H1 (cell line): ENCODE measurements at regions not wholly inside any gene's neighbourhood (a gene's known extent, or its start where the extent isn't known, plus 50 kb on each side); places are given as distances from the start of the nearest gene placed in this dataset.

Experiments used
- CTCF ChIA-PET: fragments of 300-600 bp; sonication (Branson Sonifier 250); formaldehyde crosslinking; loops from one replicate; lab custom pipeline; 2021; ENCODE audit not compliant: partially characterized antibody; lab: Charles Lee
- POLR2A ChIA-PET: fragments of 300-600 bp; sonication (Branson Sonifier 250); formaldehyde crosslinking; loops from one replicate; lab custom pipeline; 2021; ENCODE audit warnings: inconsistent platforms; ENCODE audit not compliant: partially characterized antibody; lab: Charles Lee
- DNase-seq, 2 experiments: peaks; one replicate each; pipeline versions ENCODE4 v3.0.0 to v3.0.0-alpha.2; 2010 to 2022; ENCODE audit warnings: low spot score in 2 of 2, low read depth in 1 of 2, mixed read lengths in 1 of 2
- FAIRE-seq: peaks from 2 replicates; lab custom pipeline; 2011; peaks lifted over from hg19 to GRCh38; lab: Jason Lieb, UNC
- H2AFZ ChIP-seq: 2 replicates; pipeline ENCODE4 v1.8.1; 2012; ENCODE audit warnings: low read length, inconsistent platforms
- H2AK5ac ChIP-seq: 2 replicates; pipeline ENCODE4 v1.6.1; 2013; ENCODE audit warnings: low read depth, low read length
- H2BK120ac ChIP-seq: replicated peaks from 2 replicates; pipeline ENCODE3; 2013; ENCODE audit warnings: low read depth, low read length, inconsistent platforms
- H2BK12ac ChIP-seq: 2 replicates; pipeline ENCODE4 v1.6.1; 2013; ENCODE audit warnings: low read depth, low read length
- H2BK15ac ChIP-seq: 2 replicates; pipeline ENCODE4 v1.6.1; 2013; ENCODE audit warnings: low read length
- H2BK20ac ChIP-seq: 2 replicates; pipeline ENCODE4 v1.6.1; 2013; ENCODE audit warnings: low read length
- H2BK5ac ChIP-seq: 2 replicates; pipeline ENCODE4 v1.6.1; 2013; ENCODE audit warnings: low read depth, low read length
- H3K14ac ChIP-seq: 2 replicates; pipeline ENCODE4 v1.6.1; 2013; ENCODE audit warnings: inconsistent platforms; ENCODE audit not compliant: insufficient read length
- H3K18ac ChIP-seq: 2 replicates; pipeline ENCODE4 v1.6.1; 2013; ENCODE audit warnings: low read length; ENCODE audit errors: extremely low read depth
- H3K23ac ChIP-seq: 2 replicates; pipeline ENCODE4 v1.6.1; 2013; ENCODE audit warnings: inconsistent platforms; ENCODE audit not compliant: insufficient read length
- H3K23me2 ChIP-seq: 2 replicates; pipeline ENCODE4 v1.6.1; 2013; ENCODE audit warnings: low read depth, low read length
- H3K27ac ChIP-seq: 2 replicates; pipeline ENCODE4 v1.6.1; 2011; ENCODE audit warnings: low read depth, low read length, inconsistent platforms
- H3K27me3 ChIP-seq, 4 experiments: replicated peaks in 1 of 4; 1 replicate in 1 of 4; 2 replicates in 3 of 4; pipeline versions ENCODE4 v1.6.1 to v1.8.1; 2011 to 2013; ENCODE audit warnings: low read length in 3 of 4, mild to moderate bottlenecking in 3 of 4, inconsistent platforms in 2 of 4, mixed read lengths in 2 of 4, moderate library complexity in 1 of 4; ENCODE audit not compliant: control insufficient read depth in 3 of 4, insufficient read depth in 3 of 4; ENCODE audit errors: extremely low read depth in 1 of 4
- H3K36me3 ChIP-seq, 4 experiments: 2 replicates each; pipeline versions ENCODE4 v1.6.1 to v1.8.1; 2011 to 2013; ENCODE audit warnings: mild to moderate bottlenecking in 4 of 4, low read length in 3 of 4, moderate library complexity in 2 of 4, control low read depth in 1 of 4, inconsistent platforms in 1 of 4; ENCODE audit not compliant: insufficient read depth in 4 of 4, control insufficient read depth in 2 of 4
- H3K4ac ChIP-seq: replicated peaks from 2 replicates; pipeline ENCODE3; 2013; ENCODE audit warnings: low read length, low read depth, mixed read lengths, inconsistent platforms; ENCODE audit not compliant: insufficient read length
- H3K4me1 ChIP-seq, 4 experiments: replicated peaks in 1 of 4; 1 replicate in 1 of 4; 2 replicates in 3 of 4; pipeline versions ENCODE4 v1.6.1 to v1.8.1; 2011 to 2013; ENCODE audit warnings: low read length in 3 of 4, inconsistent platforms in 2 of 4, mixed read lengths in 1 of 4; ENCODE audit not compliant: insufficient read depth in 4 of 4, control insufficient read depth in 3 of 4
- H3K4me2 ChIP-seq, 2 experiments: 2 replicates each; pipeline versions ENCODE4 v1.6.1 to v1.8.1; 2011 to 2013; ENCODE audit warnings: low read depth in 2 of 2, low read length in 2 of 2, control low read depth in 1 of 2, inconsistent platforms in 1 of 2, mild to moderate bottlenecking in 1 of 2; ENCODE audit not compliant: insufficient read depth in 1 of 2
- H3K4me3 ChIP-seq, 4 experiments: fragments of 200-600, 300-600 bp in 1 of 4; sonication (generic), shearing (Covaris generic), sonication (Bioruptor Twin) in 1 of 4; 2 replicates each; pipeline versions ENCODE4 v1.5.1 to v1.8.1; 2011 to 2016; ENCODE audit warnings: low read length in 4 of 4, low read depth in 3 of 4, control low read depth in 2 of 4, inconsistent platforms in 2 of 4, mild to moderate bottlenecking in 2 of 4, mixed read lengths in 1 of 4, moderate library complexity in 1 of 4; ENCODE audit not compliant: insufficient read depth in 2 of 4; ENCODE audit errors: extremely low read depth in 1 of 4
- H3K56ac ChIP-seq: replicated peaks from 2 replicates; pipeline ENCODE3; 2013; ENCODE audit warnings: low read depth, mild to moderate bottlenecking, mixed read lengths, low read length, inconsistent platforms; ENCODE audit not compliant: insufficient read length
- H3K79me1 ChIP-seq: 2 replicates; pipeline ENCODE4 v1.6.1; 2013; ENCODE audit warnings: low read depth, low read length, control low read depth
- H3K79me2 ChIP-seq, 2 experiments: 2 replicates each; pipeline versions ENCODE4 v1.6.1 to v1.8.1; 2012 to 2013; ENCODE audit warnings: low read length in 2 of 2, mild to moderate bottlenecking in 2 of 2, inconsistent platforms in 1 of 2; ENCODE audit not compliant: insufficient read depth in 2 of 2, control insufficient read depth in 1 of 2
- H3K9ac ChIP-seq, 4 experiments: replicated peaks in 1 of 4; 1 replicate in 1 of 4; 2 replicates in 3 of 4; pipeline versions ENCODE4 v1.6.1 to v1.8.1; 2011 to 2013; ENCODE audit warnings: low read depth in 3 of 4, low read length in 3 of 4, control low read depth in 2 of 4, mild to moderate bottlenecking in 2 of 4, moderate library complexity in 2 of 4, inconsistent platforms in 1 of 4; ENCODE audit errors: extremely low read depth in 1 of 4
- H3K9me3 ChIP-seq, 2 experiments: 2 replicates each; pipeline versions ENCODE4 v1.6.1 to v1.8.1; 2012 to 2013; ENCODE audit warnings: mild to moderate bottlenecking in 2 of 2, moderate library complexity in 2 of 2, control low read depth in 1 of 2, inconsistent platforms in 1 of 2, low read depth in 1 of 2, low read length in 1 of 2, mixed read lengths in 1 of 2; ENCODE audit not compliant: insufficient read depth in 2 of 2
- H4K20me1 ChIP-seq, 2 experiments: replicated peaks in 1 of 2; 2 replicates each; pipeline versions ENCODE3 to v1.8.1; 2011 to 2013; ENCODE audit warnings: inconsistent platforms in 2 of 2, low read length in 2 of 2, mild to moderate bottlenecking in 1 of 2; ENCODE audit not compliant: insufficient read depth in 2 of 2, control insufficient read depth in 1 of 2
- H4K5ac ChIP-seq: 2 replicates; pipeline ENCODE4 v1.6.1; 2013; ENCODE audit warnings: low read length, low read depth, mixed read lengths, inconsistent platforms; ENCODE audit not compliant: insufficient read length
- H4K8ac ChIP-seq: 2 replicates; pipeline ENCODE4 v1.8.0; 2013; ENCODE audit warnings: mild to moderate bottlenecking, moderate library complexity, low read length, inconsistent platforms; ENCODE audit not compliant: insufficient read depth; ENCODE audit errors: extremely low read depth
- H4K91ac ChIP-seq: replicated peaks from 2 replicates; pipeline ENCODE3; 2013; ENCODE audit warnings: low read length, mixed read lengths, inconsistent platforms; ENCODE audit not compliant: insufficient read length
- CEBPB ChIP-seq: IDR thresholded peaks from 2 replicates; pipeline ENCODE4 v1.6.1; 2012; ENCODE audit warnings: low read depth, low read length
- CREB1 ChIP-seq: IDR thresholded peaks from 2 replicates; pipeline ENCODE4 v1.6.1; 2012; ENCODE audit warnings: inconsistent platforms
- E2F6 ChIP-seq: IDR thresholded peaks from 2 replicates; pipeline ENCODE4 v1.6.1; 2012; ENCODE audit warnings: inconsistent platforms
- POLR2A ChIP-seq, 2 experiments: IDR thresholded peaks; 1 replicate in 1 of 2; 2 replicates in 1 of 2; pipeline ENCODE4 v1.6.1; 2011; ENCODE audit warnings: low read depth in 2 of 2, low read length in 2 of 2, mild to moderate bottlenecking in 2 of 2; ENCODE audit errors: control extremely low read depth in 1 of 2
- POLR2AphosphoS5 ChIP-seq: IDR thresholded peaks from 2 replicates; pipeline ENCODE4 v1.6.1; 2011; ENCODE audit warnings: low read depth, low read length
- POU5F1 ChIP-seq: IDR thresholded peaks from 2 replicates; pipeline ENCODE4 v1.6.1; 2011; ENCODE audit warnings: low read depth, mild to moderate bottlenecking, low read length, moderate library complexity
- SP2 ChIP-seq: IDR thresholded peaks from 2 replicates; pipeline ENCODE4 v1.6.1; 2012; ENCODE audit warnings: mild to moderate bottlenecking, low read length, inconsistent platforms
- TAF7 ChIP-seq: optimal IDR thresholded peaks from 2 replicates; pipeline ENCODE3; 2011; ENCODE audit warnings: low read depth, mild to moderate bottlenecking, inconsistent platforms, low read length, moderate library complexity, borderline replicate concordance
- YY1 ChIP-seq: IDR thresholded peaks from 2 replicates; pipeline ENCODE4 v1.6.1; 2011; ENCODE audit warnings: low read depth, mild to moderate bottlenecking, low read length
- WGBS, 2 experiments: shearing (Covaris generic) in 1 of 2; methylation state at CpG; one replicate each; pipeline versions ENCODE4 v1.1.6 to v1.1.7; 2013 to 2015; ENCODE audit warnings: low lambda C conversion rate in 2 of 2, mixed read lengths in 2 of 2, inconsistent platforms in 1 of 2, low coverage in 1 of 2, missing lambda C conversion rate in 1 of 2; ENCODE audit not compliant: insufficient replicate concordance in 2 of 2, insufficient coverage in 1 of 2, insufficient read length in 1 of 2; ENCODE audit errors: extremely low coverage in 1 of 2, missing lambda C conversion rate in 1 of 2; 5-methylcytosine and 5-hydroxymethylcytosine counted together

- H4K5ac ChIP-seq, result no peak overlapping the region
- H3K56ac ChIP-seq, result no peak overlapping the region
- peaks cover 0 to 5% (median 0%) of the 10 kb centered on the region in 4 experiments; a peak in 2 of 7 replicates for H3K4me1 ChIP-seq
- peak overlapping the region in 1 of 2 experiments; percentile 42; a peak in 2 of 4 replicates for H3K4me2 ChIP-seq
- no peak overlapping the region for H2BK15ac ChIP-seq
- H3K27ac ChIP-seq, result peak overlapping the region; percentile 63; the same call in 1 of the 2 replicates
- no peak overlapping the region for H3K14ac ChIP-seq
- no peak overlapping the region for H3K4ac ChIP-seq
- H2BK20ac ChIP-seq, result no peak overlapping the region
- peak overlapping the region; percentile 68; the same call in 1 of the 2 replicates for H2BK5ac ChIP-seq
- H2BK12ac ChIP-seq, result no peak overlapping the region
- H2BK120ac ChIP-seq, result no peak overlapping the region
- no peak overlapping the region for H3K9ac ChIP-seq
- no peak overlapping the region for H3K18ac ChIP-seq
- no peaks in the 10 kb centered on the region for H3K9me3 ChIP-seq
- no peak overlapping the region for H4K91ac ChIP-seq
- CTCF ChIA-PET, result interaction anchor here (0.6 kb wide), 1 partner anchor 117 kb away, joined by 4 read pairs; no protein-coding TSS in a partner anchor
- H3K23ac ChIP-seq, result no peak overlapping the region
- no peaks in the 10 kb centered on the region for H3K36me3 ChIP-seq
- no peaks in the 10 kb centered on the region for H3K23me2 ChIP-seq
- H4K20me1 ChIP-seq, result no peaks in the 10 kb centered on the region
- FAIRE-seq (peak; percentile 93), DNase-seq (no peak)
- H3K79me1 ChIP-seq, result no peaks in the 10 kb centered on the region
- no peak overlapping the region for H2AK5ac ChIP-seq
- 8% methylated on average over 3 of the region's 3 CpGs; no CpG with 5 or more reads in 1 of the 2 experiments for WGBS, 2 experiments
- H4K8ac ChIP-seq, result no peak overlapping the region
- peak overlapping the region in 1 of 4 experiments; percentile 12; a peak in 1 of 8 replicates for H3K4me3 ChIP-seq
- no peaks in the 10 kb centered on the region for H3K79me2 ChIP-seq
- POLR2A ChIA-PET, result no interaction called here
- no peak overlapping the region for H2AFZ ChIP-seq
- no peaks in the 10 kb centered on the region for H3K27me3 ChIP-seq
- TF ChIP-seq POLR2AphosphoS5, result no peak
- no peak for TF ChIP-seq TAF7
- TF ChIP-seq CREB1, result no peak
- TF ChIP-seq YY1, result no peak
- no peak for TF ChIP-seq SP2
- TF ChIP-seq POU5F1, result no peak
- TF ChIP-seq CEBPB, result no peak
- no peak for TF ChIP-seq POLR2A (IDR thresholded peaks at IDR 0.05; ENCODE audit: control extremely low read depth in 1 of 2, low read depth in 2 of 2, low read length in 2 of 2)
- no peak for TF ChIP-seq E2F6
Measured at GRCh38 chrY:17233435-17234109, 646.4 kb downstream of the CDY2B start.
